Activated naive CD8-positive, alpha-beta T cell treated with anti-CD3 and anti-CD28 coated beads, Interleukin-2, amount 50 U/mL, for 16 hours (primary cell): ENCODE measurements at regions not wholly inside any gene's neighbourhood (a gene's known extent, or its start where the extent isn't known, plus 50 kb on each side); places are given as distances from the start of the nearest gene placed in this dataset.

Experiments used
- DNase-seq: peaks from one replicate; pipeline ENCODE4 v3.0.0-alpha.2; 2020; ENCODE audit warnings: low read depth, low spot score

- no peak for DNase-seq
Observed at GRCh38 chr6:16854986-16855385, 93.7 kb upstream of the ATXN1 start.

GRCh38 chr6:16852671-16853070 lies 91.4 kb upstream of the ATXN1 start:
- DNase-seq: no peak

GRCh38 chr6:16851758-16852157 lies 90.5 kb upstream of the ATXN1 start:
- DNase-seq: no peak

- DNase-seq: no peak
Observed at GRCh38 chr6:16851044-16851540, 89.8 kb upstream of the ATXN1 start.

- no peak for DNase-seq
Observed at GRCh38 chr6:16850681-16851026, 89.4 kb upstream of the ATXN1 start.

- DNase-seq: no peak
Observed at GRCh38 chr6:16849988-16850680, 88.9 kb upstream of the ATXN1 start.

- DNase-seq: no peak
Observed at GRCh38 chr6:16849280-16849987, 88.2 kb upstream of the ATXN1 start.

GRCh38 chr6:16846399-16846778 lies 85.1 kb upstream of the ATXN1 start:
- DNase-seq: no peak

GRCh38 chr6:16844183-16844582 lies 82.9 kb upstream of the ATXN1 start:
- no peak for DNase-seq

- no peak for DNase-seq
Observed at GRCh38 chr6:16842676-16843075, 81.4 kb upstream of the ATXN1 start.

GRCh38 chr6:16841241-16841640 lies 80.0 kb upstream of the ATXN1 start:
- DNase-seq: no peak

- DNase-seq: no peak
Observed at GRCh38 chr6:16840725-16841124, 79.5 kb upstream of the ATXN1 start.

GRCh38 chr6:16840291-16840690 lies 79.0 kb upstream of the ATXN1 start:
- DNase-seq: no peak

- DNase-seq: no peak
Observed at GRCh38 chr6:16839631-16840179, 78.4 kb upstream of the ATXN1 start.

- DNase-seq: no peak
Observed at GRCh38 chr6:16837217-16837972, 76.1 kb upstream of the ATXN1 start.

- no peak for DNase-seq
Observed at GRCh38 chr6:16836144-16836981, 75.1 kb upstream of the ATXN1 start.

GRCh38 chr6:16834242-16834641 lies 73.0 kb upstream of the ATXN1 start:
- DNase-seq: no peak

GRCh38 chr6:16832721-16833120 lies 71.5 kb upstream of the ATXN1 start:
- no peak for DNase-seq

- DNase-seq: no peak
Observed at GRCh38 chr6:16832043-16832567, 70.8 kb upstream of the ATXN1 start.

GRCh38 chr6:16831136-16831535 lies 69.9 kb upstream of the ATXN1 start:
- DNase-seq: no peak

- no peak for DNase-seq
Observed at GRCh38 chr6:16828058-16828457, 66.8 kb upstream of the ATXN1 start.
